ENCODE measurements at regions not wholly inside any gene's neighbourhood (a gene's known extent, or its start where the extent isn't known, plus 50 kb on each side); places are given as distances from the start of the nearest gene placed in this dataset.

DNA sequence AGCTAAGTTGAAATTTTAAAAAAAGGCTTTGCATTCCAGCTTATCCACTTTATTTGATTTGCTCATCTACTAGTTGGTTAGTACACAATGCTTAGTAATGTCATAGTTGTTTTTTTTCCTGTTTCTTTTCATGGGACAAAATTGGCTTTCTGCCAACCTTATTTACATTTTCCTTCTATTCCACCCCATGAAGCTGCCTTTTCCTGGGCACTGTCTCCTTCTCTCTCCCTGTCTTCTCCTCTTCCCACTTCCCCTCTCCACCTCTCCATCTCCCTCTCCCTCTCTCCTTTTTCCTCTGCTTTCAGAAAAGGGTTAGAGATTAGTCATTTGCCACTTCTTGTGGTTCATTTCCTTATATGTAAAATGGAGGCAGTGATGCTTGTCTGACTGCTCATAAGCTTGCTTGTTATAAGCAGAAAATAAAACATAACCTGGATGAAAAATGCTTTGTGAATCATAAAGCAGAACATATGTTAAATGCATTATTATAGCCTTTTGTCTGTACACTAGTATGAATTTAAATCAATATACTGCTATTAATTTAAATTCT is 181.9 kb downstream of the CEP135 start:
- Histone ChIP-seq H3K27ac (ENCODE audit: low read depth, low read length) (no peak overlapping the region), H3K9ac (ENCODE audit: low read length) (no peak overlapping the region), H3K27me3 (ENCODE audit: insufficient read depth, low read length) (no peaks in the 10 kb centered on the region), H3K4me3 (ENCODE audit: insufficient read depth, low read depth, low read length) (no peak overlapping the region), H2AFZ (ENCODE audit: low read depth, low read length) (no peak overlapping the region), H3K79me2 (ENCODE audit: insufficient read depth, low read length) (no peaks in the 10 kb centered on the region), H3K4me1 (ENCODE audit: insufficient read depth, low read length) (no peaks in the 10 kb centered on the region), H3K4me2 (ENCODE audit: low read length) (no peak overlapping the region), H3K9me3 (ENCODE audit: insufficient read depth, low read depth, low read length) (no peaks in the 10 kb centered on the region), H4K20me1 (ENCODE audit: insufficient read depth, low read length) (no peaks in the 10 kb centered on the region), H3K36me3 (ENCODE audit: insufficient read depth, low read length) (no peaks in the 10 kb centered on the region)
- H3K36me3 Mint-ChIP-seq (ENCODE audit: low read depth, unreplicated experiment): no peaks in the 10 kb centered on the region
- H3K4me1 Mint-ChIP-seq (ENCODE audit: low read depth, unreplicated experiment): peaks cover 10% of the 10 kb centered on the region
- no peak overlapping the region for H3K4me3 Mint-ChIP-seq (ENCODE audit: unreplicated experiment)
- H3K27me3 Mint-ChIP-seq (ENCODE audit: low read depth, unreplicated experiment): no peaks in the 10 kb centered on the region
- H3K27ac Mint-ChIP-seq (ENCODE audit: unreplicated experiment): no peak overlapping the region
- H3K9me3 Mint-ChIP-seq (ENCODE audit: unreplicated experiment): no peaks in the 10 kb centered on the region
- FAIRE-seq (no peak), DNase-seq (ENCODE audit: low read depth) (peak; percentile 57)
- TF ChIP-seq EZH2 (IDR thresholded peaks at IDR 0.05; ENCODE audit: insufficient read depth, low read length): no peak
- TF ChIP-seq, protein P1, sequence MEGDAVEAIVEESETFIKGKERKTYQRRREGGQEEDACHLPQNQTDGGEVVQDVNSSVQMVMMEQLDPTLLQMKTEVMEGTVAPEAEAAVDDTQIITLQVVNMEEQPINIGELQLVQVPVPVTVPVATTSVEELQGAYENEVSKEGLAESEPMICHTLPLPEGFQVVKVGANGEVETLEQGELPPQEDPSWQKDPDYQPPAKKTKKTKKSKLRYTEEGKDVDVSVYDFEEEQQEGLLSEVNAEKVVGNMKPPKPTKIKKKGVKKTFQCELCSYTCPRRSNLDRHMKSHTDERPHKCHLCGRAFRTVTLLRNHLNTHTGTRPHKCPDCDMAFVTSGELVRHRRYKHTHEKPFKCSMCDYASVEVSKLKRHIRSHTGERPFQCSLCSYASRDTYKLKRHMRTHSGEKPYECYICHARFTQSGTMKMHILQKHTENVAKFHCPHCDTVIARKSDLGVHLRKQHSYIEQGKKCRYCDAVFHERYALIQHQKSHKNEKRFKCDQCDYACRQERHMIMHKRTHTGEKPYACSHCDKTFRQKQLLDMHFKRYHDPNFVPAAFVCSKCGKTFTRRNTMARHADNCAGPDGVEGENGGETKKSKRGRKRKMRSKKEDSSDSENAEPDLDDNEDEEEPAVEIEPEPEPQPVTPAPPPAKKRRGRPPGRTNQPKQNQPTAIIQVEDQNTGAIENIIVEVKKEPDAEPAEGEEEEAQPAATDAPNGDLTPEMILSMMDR (IDR thresholded peaks at IDR 0.05; ENCODE audit: insufficient read depth, low read depth, low read length): no peak

DNA sequence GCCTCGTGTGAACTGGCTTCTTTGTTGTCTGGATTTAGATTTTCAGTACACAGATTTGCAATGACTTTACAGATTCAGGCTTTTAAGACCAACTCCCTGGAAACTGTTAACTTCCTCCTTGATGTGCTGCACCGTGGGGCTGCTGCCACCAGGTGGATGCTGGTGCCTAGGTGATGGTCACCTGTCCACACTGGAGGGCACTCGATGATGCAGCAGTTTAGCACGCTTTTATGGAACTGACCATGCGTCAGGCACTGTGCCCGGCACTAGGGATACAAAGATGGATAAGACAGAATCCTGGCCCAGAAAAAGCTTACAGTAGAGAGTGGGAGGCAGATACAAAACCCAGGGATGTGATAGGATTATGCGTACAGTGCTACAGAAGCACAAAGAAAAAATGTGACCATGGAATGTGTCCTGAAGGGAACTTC is 180.7 kb downstream of the CEP135 start:
- no peaks in the 10 kb centered on the region for H3K79me2 ChIP-seq (ENCODE audit: insufficient read depth, low read length)
- H3K4me3 Mint-ChIP-seq (ENCODE audit: unreplicated experiment): no peak overlapping the region
- no peak overlapping the region for H2AFZ ChIP-seq (ENCODE audit: low read depth, low read length)
- no peaks in the 10 kb centered on the region for H3K27me3 ChIP-seq (ENCODE audit: insufficient read depth, low read length)
- H3K9me3 Mint-ChIP-seq (ENCODE audit: unreplicated experiment): no peaks in the 10 kb centered on the region
- H3K4me1 ChIP-seq (ENCODE audit: insufficient read depth, low read length): no peaks in the 10 kb centered on the region
- TF ChIP-seq EZH2 (IDR thresholded peaks at IDR 0.05; ENCODE audit: insufficient read depth, low read length): no peak
- TF ChIP-seq, protein P1 (IDR thresholded peaks at IDR 0.05; ENCODE audit: insufficient read depth, low read depth, low read length): no peak
- H4K20me1 ChIP-seq (ENCODE audit: insufficient read depth, low read length): no peaks in the 10 kb centered on the region
- H3K4me2 ChIP-seq (ENCODE audit: low read length): no peak overlapping the region
- H3K27ac Mint-ChIP-seq (ENCODE audit: unreplicated experiment): no peak overlapping the region
- no peaks in the 10 kb centered on the region for H3K36me3 Mint-ChIP-seq (ENCODE audit: low read depth, unreplicated experiment)
- no peak overlapping the region for H3K27ac ChIP-seq (ENCODE audit: low read depth, low read length)
- peaks cover 7% of the 10 kb centered on the region for H3K4me1 Mint-ChIP-seq (ENCODE audit: low read depth, unreplicated experiment)
- no peak overlapping the region for H3K9ac ChIP-seq (ENCODE audit: low read length)
- no peaks in the 10 kb centered on the region for H3K27me3 Mint-ChIP-seq (ENCODE audit: low read depth, unreplicated experiment)
- no peaks in the 10 kb centered on the region for H3K9me3 ChIP-seq (ENCODE audit: insufficient read depth, low read depth, low read length)
- no peaks in the 10 kb centered on the region for H3K36me3 ChIP-seq (ENCODE audit: insufficient read depth, low read length)
- FAIRE-seq (no peak), DNase-seq (ENCODE audit: low read depth) (peak; percentile 31)
- H3K4me3 ChIP-seq (ENCODE audit: insufficient read depth, low read depth, low read length): no peak overlapping the region

DNA sequence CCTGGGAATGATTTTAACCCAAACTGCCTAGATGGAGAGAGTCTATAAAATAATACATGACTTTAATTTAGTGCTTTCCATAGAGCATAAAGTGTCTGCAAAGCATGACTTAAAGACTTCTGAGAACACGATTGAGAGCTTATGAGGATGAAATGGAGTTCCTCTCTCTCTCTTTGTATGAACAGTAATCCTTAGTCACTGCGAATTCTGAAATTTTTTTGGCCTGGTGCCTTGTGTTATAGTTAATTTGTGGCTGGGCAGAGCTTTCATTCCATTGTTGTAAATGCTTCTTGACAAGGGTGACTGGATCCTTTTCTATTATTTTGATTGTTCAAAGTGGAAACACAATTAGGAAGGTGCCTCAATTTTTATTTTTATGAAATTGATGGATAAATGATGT is 179.5 kb downstream of the CEP135 start:
- Histone ChIP-seq H3K9me3 (ENCODE audit: insufficient read depth, low read depth, low read length) (no peaks in the 10 kb centered on the region), H3K27me3 (ENCODE audit: insufficient read depth, low read length) (no peaks in the 10 kb centered on the region), H3K4me1 (ENCODE audit: insufficient read depth, low read length) (no peaks in the 10 kb centered on the region), H3K4me2 (ENCODE audit: low read length) (peak overlapping the region; percentile 33), H3K27ac (ENCODE audit: low read depth, low read length) (no peak overlapping the region), H3K36me3 (ENCODE audit: insufficient read depth, low read length) (no peaks in the 10 kb centered on the region), H3K4me3 (ENCODE audit: insufficient read depth, low read depth, low read length) (no peak overlapping the region), H4K20me1 (ENCODE audit: insufficient read depth, low read length) (no peaks in the 10 kb centered on the region), H3K9ac (ENCODE audit: low read length) (no peak overlapping the region), H3K79me2 (ENCODE audit: insufficient read depth, low read length) (no peaks in the 10 kb centered on the region), H2AFZ (ENCODE audit: low read depth, low read length) (no peak overlapping the region)
- FAIRE-seq (no peak), DNase-seq (ENCODE audit: low read depth) (peak; percentile 84)
- Mint-ChIP-seq H3K27ac (ENCODE audit: unreplicated experiment) (no peak overlapping the region), H3K27me3 (ENCODE audit: low read depth, unreplicated experiment) (no peaks in the 10 kb centered on the region), H3K4me3 (ENCODE audit: unreplicated experiment) (no peak overlapping the region), H3K4me1 (ENCODE audit: low read depth, unreplicated experiment) (peaks cover 5% of the 10 kb centered on the region), H3K9me3 (ENCODE audit: unreplicated experiment) (no peaks in the 10 kb centered on the region), H3K36me3 (ENCODE audit: low read depth, unreplicated experiment) (no peaks in the 10 kb centered on the region)
- no peak for TF ChIP-seq EZH2 (IDR thresholded peaks at IDR 0.05; ENCODE audit: insufficient read depth, low read length)
- TF ChIP-seq, protein P1 (IDR thresholded peaks at IDR 0.05; ENCODE audit: insufficient read depth, low read depth, low read length): no peak
